WERI-Rb-1 (cell line): ENCODE measurements at regions not wholly inside any gene's neighbourhood (a gene's known extent, or its start where the extent isn't known, plus 50 kb on each side); places are given as distances from the start of the nearest gene placed in this dataset.

Experiments used
- DNase-seq: peaks from one replicate; pipeline ENCODE4 v3.0.0-alpha.2; 2020
- H3K27ac ChIP-seq: fragments of 250-450 bp; sonication (Bioruptor Pico); 2 replicates; pipeline ENCODE4 v1.5.1; 2020; ENCODE audit warnings: mild to moderate bottlenecking, moderate library complexity
- H3K27me3 ChIP-seq: fragments of 250-450 bp; sonication (Bioruptor Pico); 2 replicates; pipeline ENCODE4 v1.5.1; 2021; ENCODE audit warnings: mild to moderate bottlenecking, low read depth, moderate library complexity; ENCODE audit not compliant: insufficient read depth, severe bottlenecking
- H3K36me3 ChIP-seq: fragments of 250-450 bp; sonication (Bioruptor Pico); 2 replicates; pipeline ENCODE4 v1.5.1; 2020; ENCODE audit warnings: mild to moderate bottlenecking, moderate library complexity
- H3K4me3 ChIP-seq: 2 replicates; pipeline ENCODE4 v1.5.1; 2011; ENCODE audit warnings: low read depth, mild to moderate bottlenecking, control low read depth, low read length
- H3K9me3 ChIP-seq: fragments of 250-450 bp; sonication (Bioruptor Pico); 2 replicates; pipeline ENCODE4 v1.5.1; 2021; ENCODE audit warnings: mild to moderate bottlenecking, moderate library complexity; ENCODE audit not compliant: severe bottlenecking
- TF ChIP-seq, protein P1 (sequence below): IDR thresholded peaks from 2 replicates; pipeline ENCODE4 v1.5.1; 2011; ENCODE audit warnings: low read depth, mild to moderate bottlenecking, control low read depth, inconsistent platforms, low read length

- DNase-seq = no peak
- no peaks in the 10 kb centered on the region for H3K27me3 ChIP-seq
- no peaks in the 10 kb centered on the region for H3K9me3 ChIP-seq
- TF ChIP-seq, protein P1, sequence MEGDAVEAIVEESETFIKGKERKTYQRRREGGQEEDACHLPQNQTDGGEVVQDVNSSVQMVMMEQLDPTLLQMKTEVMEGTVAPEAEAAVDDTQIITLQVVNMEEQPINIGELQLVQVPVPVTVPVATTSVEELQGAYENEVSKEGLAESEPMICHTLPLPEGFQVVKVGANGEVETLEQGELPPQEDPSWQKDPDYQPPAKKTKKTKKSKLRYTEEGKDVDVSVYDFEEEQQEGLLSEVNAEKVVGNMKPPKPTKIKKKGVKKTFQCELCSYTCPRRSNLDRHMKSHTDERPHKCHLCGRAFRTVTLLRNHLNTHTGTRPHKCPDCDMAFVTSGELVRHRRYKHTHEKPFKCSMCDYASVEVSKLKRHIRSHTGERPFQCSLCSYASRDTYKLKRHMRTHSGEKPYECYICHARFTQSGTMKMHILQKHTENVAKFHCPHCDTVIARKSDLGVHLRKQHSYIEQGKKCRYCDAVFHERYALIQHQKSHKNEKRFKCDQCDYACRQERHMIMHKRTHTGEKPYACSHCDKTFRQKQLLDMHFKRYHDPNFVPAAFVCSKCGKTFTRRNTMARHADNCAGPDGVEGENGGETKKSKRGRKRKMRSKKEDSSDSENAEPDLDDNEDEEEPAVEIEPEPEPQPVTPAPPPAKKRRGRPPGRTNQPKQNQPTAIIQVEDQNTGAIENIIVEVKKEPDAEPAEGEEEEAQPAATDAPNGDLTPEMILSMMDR = no peak
- no peak overlapping the region for H3K4me3 ChIP-seq
- H3K27ac ChIP-seq = no peak overlapping the region
- H3K36me3 ChIP-seq = no peaks in the 10 kb centered on the region
These were observed 1487.3 kb downstream of the PCDH7 start for GRCh38 chr4:32207456-32207855.

DNA sequence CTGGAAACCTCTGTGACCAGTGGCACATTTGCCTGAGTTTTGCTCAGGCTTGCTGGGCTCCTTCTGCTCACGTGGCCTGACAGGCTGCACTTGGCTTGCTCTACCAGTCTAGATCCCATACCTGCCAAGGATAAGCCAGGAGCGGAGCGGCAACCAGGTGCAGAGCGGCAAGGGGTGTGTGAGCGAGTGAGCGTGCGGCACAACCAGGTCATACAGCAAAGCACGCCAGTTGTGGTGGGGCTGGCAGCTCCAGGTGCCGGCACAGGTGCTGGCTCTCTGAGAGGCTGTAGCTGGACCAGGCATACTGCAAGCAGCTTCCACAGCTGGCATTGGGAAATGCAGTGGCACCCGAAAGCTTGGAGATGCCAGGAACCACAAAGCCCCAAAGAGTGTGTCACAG is 1495.1 kb downstream of the PCDH7 start:
- DNase-seq = no peak
- H3K27ac ChIP-seq = no peak overlapping the region
- no peaks in the 10 kb centered on the region for H3K36me3 ChIP-seq
- TF ChIP-seq, protein P1 = no peak
- no peaks in the 10 kb centered on the region for H3K9me3 ChIP-seq
- H3K4me3 ChIP-seq = no peak overlapping the region
- no peaks in the 10 kb centered on the region for H3K27me3 ChIP-seq

DNA sequence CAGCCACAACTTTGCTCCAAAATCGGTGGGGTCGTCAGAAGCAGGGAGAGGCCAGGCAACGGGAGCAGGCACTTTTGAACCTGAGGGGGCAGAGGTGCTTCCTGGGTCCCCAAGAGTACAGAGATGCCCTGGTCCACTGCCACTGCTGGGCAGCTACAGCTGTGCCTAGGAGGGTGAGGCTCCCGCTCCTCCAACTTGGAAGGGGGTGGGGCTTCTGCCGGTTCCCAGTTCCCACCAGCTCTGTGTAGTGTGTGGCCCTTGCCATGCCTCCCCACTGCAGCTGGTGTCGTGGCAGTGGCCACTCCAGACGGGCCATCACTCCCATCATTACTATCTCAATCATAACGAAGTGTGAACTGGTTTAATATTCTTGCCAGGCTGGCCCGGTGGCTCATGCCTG is 1496.3 kb downstream of the PCDH7 start:
- no peak overlapping the region for H3K27ac ChIP-seq

DNA sequence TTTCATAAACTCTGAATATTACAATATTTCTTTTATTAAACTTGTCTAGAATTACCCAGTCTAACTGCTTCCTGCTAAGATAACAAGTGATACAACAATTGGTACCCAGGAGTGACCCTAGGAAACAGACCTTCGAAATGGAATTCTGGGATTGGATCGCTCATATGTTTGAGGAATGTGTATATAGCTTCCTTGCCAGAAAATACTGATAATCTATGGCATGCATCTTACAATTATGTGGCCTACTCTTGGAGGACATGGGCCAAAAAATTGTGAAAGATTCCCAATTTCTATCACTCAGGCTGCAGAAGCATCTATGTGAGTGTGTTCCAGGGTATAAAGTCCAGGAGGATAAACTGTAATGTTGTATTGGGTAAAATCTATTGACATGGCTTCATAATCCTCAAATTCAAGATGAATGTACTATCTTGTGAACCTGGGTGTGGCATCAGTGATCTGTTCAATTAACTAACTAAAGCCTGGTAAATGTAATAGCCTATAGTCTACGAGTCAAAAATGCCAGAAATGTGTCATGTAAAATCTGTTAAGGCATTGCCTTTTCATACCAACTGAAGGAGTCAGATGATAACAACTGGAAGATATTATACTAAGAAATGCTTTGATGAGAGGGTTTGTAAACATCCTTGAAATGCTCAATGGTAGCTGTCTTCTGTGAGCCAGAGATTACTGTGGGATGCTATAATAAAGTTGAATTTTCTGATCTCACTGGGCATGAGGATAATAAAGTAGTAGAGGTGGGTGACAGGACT is 1499.3 kb downstream of the PCDH7 start:
- DNase-seq = no peak
- Histone ChIP-seq H3K4me3 (no peak overlapping the region), H3K27ac (no peak overlapping the region), H3K36me3 (no peaks in the 10 kb centered on the region), H3K9me3 (peaks cover under 1% of the 10 kb centered on the region), H3K27me3 (no peaks in the 10 kb centered on the region)
- TF ChIP-seq, protein P1 = no peak

More for the DNA sequence above, 1496.3 kb downstream of the PCDH7 start:
- no peak overlapping the region for H3K4me3 ChIP-seq
- TF ChIP-seq, protein P1 = no peak
- H3K27me3 ChIP-seq = no peaks in the 10 kb centered on the region
- H3K9me3 ChIP-seq = no peaks in the 10 kb centered on the region
- no peak for DNase-seq
- no peaks in the 10 kb centered on the region for H3K36me3 ChIP-seq

DNA sequence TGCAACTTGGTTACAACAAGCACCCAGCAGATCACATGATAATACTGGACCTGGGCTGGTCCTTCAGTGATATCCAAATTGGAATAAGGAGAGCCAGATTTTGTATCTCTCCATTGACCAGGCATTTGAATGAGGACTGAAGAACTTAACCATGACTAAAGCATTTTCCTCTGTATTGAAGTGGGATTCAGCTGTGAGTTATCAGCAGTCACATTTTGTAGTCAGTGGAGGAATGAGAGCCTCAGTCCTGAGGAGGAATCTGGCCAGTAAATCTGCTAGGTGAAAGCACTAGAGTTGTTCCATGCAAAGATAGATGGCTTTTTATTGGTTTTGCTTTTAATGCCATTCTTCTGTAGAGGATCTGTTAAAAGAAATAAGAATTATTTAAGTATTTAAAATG is 1506.0 kb downstream of the PCDH7 start:
- Histone ChIP-seq H3K27me3 (no peaks in the 10 kb centered on the region), H3K27ac (no peak overlapping the region), H3K36me3 (no peaks in the 10 kb centered on the region), H3K9me3 (peaks cover 2% of the 10 kb centered on the region), H3K4me3 (no peak overlapping the region)
- TF ChIP-seq, protein P1 = no peak
- DNase-seq = no peak

DNA sequence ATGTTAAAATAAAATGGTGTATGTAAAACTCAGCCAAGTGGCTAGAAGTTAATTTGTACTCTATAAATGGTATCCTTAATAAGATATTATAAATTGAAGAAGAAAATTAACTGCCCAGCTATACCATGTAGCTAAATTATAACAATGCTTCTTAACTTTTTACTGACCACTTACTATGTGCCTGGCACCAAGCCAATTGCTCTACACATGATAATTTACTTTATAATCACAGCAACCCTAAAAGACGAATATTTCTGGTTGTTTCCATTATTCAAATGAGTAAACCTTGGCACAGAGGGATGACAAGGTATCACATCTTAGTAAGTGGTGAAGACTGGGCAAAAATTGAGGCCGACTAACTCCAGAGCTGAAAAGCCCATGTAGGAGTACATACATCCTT is 1506.6 kb downstream of the PCDH7 start:
- TF ChIP-seq, protein P1 = no peak
- Histone ChIP-seq H3K36me3 (no peaks in the 10 kb centered on the region), H3K4me3 (no peak overlapping the region), H3K9me3 (peaks cover 2% of the 10 kb centered on the region), H3K27ac (no peak overlapping the region), H3K27me3 (no peaks in the 10 kb centered on the region)
- DNase-seq = no peak
